H1 (cell line): ENCODE measurements at regions not wholly inside any gene's neighbourhood (a gene's known extent, or its start where the extent isn't known, plus 50 kb on each side); places are given as distances from the start of the nearest gene placed in this dataset.

Experiments
- BACH1 ChIP-seq: IDR thresholded peaks from 2 replicates; pipeline ENCODE4 v1.6.1; 2012; ENCODE audit warnings: low read length, improper control_type of control experiment
- CBX5 ChIP-seq: fragments of 300-800, 300-1000 bp; sonication (generic); IDR thresholded peaks from 2 replicates; pipeline ENCODE4 v1.7.1; 2016; ENCODE audit warnings: antibody characterized with exemption, low read length, low read depth
- CHD7 ChIP-seq: fragments of 300-600 bp; sonication (generic); IDR thresholded peaks from 2 replicates; pipeline ENCODE4 v1.7.1; 2012; ENCODE audit warnings: low read length, moderate library complexity, mild to moderate bottlenecking, inconsistent platforms; ENCODE audit not compliant: insufficient replicate concordance
- RNF2 ChIP-seq: fragments of 200-900, 300-1000 bp; sonication (generic); IDR thresholded peaks from 2 replicates; pipeline ENCODE4 v1.7.1; 2016; ENCODE audit warnings: borderline replicate concordance, low read depth, mild to moderate bottlenecking, antibody characterized with exemption, low read length; ENCODE audit not compliant: poor library complexity, severe bottlenecking; ENCODE audit errors: missing control alignments
- TAF1 ChIP-seq: IDR thresholded peaks from 2 replicates; pipeline ENCODE4 v1.6.1; 2011; ENCODE audit warnings: mild to moderate bottlenecking, low read depth, low read length

- no peak for TF ChIP-seq CHD7
- no peak for TF ChIP-seq RNF2
- TF ChIP-seq BACH1: no peak
- no peak for TF ChIP-seq TAF1
- no peak for TF ChIP-seq CBX5
These were observed 495.1 kb upstream of the POT1 start (continued) for GRCh38 chr7:125424721-125425120.
